Prostate gland (tissue), 2 donors: ENCODE measurements at regions not wholly inside any gene's neighbourhood (a gene's known extent, or its start where the extent isn't known, plus 50 kb on each side); places are given as distances from the start of the nearest gene placed in this dataset.

Source experiments
- CTCF ChIP-seq, 4 experiments: fragments of 200-600 bp in 2 of 4; fragments of 450-650 bp in 2 of 4; sonication (generic) in 2 of 4; IDR thresholded peaks; 1 replicate in 3 of 4; 2 replicates in 1 of 4; pipeline ENCODE4 v1.5.1; 2016 to 2019; ENCODE audit warnings: antibody characterized with exemption in 4 of 4, mild to moderate bottlenecking in 2 of 4, moderate library complexity in 2 of 4
- POLR2AphosphoS5 ChIP-seq: sonication (generic); formaldehyde crosslinking; IDR thresholded peaks from one replicate; pipeline ENCODE4 v1.6.1; 2017; ENCODE audit warnings: antibody characterized with exemption

GRCh38 chr6:90973188-90973587 is 386.3 kb upstream of the MAP3K7 start:
- no peak for TF ChIP-seq CTCF (IDR thresholded peaks at IDR 0.05)
- no peak for TF ChIP-seq POLR2AphosphoS5
